ENCODE measurements at regions not wholly inside any gene's neighbourhood (a gene's known extent, or its start where the extent isn't known, plus 50 kb on each side); places are given as distances from the start of the nearest gene placed in this dataset.

DNA sequence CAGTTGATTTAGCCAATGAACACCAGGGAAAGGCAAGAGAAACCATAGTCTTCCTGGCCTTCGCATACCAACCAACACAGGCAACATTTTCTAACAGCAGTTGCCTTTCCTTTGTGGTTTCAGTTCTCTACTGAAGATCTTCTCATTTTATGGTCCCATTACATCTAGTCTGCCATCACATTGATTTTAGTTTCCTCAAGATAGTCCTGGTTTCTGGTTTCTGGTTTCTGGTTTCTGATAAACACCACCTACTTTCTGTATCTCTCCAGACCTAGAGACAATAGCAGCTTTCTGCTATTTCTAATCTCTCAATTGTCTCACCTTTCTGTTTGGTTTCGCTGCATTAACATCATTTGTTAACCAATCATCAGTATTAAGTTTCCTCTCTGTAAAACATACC lies 646.3 kb upstream of the SPANXN1 start:
- TF ChIP-seq, protein P1, sequence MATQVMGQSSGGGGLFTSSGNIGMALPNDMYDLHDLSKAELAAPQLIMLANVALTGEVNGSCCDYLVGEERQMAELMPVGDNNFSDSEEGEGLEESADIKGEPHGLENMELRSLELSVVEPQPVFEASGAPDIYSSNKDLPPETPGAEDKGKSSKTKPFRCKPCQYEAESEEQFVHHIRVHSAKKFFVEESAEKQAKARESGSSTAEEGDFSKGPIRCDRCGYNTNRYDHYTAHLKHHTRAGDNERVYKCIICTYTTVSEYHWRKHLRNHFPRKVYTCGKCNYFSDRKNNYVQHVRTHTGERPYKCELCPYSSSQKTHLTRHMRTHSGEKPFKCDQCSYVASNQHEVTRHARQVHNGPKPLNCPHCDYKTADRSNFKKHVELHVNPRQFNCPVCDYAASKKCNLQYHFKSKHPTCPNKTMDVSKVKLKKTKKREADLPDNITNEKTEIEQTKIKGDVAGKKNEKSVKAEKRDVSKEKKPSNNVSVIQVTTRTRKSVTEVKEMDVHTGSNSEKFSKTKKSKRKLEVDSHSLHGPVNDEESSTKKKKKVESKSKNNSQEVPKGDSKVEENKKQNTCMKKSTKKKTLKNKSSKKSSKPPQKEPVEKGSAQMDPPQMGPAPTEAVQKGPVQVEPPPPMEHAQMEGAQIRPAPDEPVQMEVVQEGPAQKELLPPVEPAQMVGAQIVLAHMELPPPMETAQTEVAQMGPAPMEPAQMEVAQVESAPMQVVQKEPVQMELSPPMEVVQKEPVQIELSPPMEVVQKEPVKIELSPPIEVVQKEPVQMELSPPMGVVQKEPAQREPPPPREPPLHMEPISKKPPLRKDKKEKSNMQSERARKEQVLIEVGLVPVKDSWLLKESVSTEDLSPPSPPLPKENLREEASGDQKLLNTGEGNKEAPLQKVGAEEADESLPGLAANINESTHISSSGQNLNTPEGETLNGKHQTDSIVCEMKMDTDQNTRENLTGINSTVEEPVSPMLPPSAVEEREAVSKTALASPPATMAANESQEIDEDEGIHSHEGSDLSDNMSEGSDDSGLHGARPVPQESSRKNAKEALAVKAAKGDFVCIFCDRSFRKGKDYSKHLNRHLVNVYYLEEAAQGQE (IDR thresholded peaks at IDR 0.05; ENCODE audit: low read depth, low read length), result no peak
- TF ChIP-seq, protein P2, sequence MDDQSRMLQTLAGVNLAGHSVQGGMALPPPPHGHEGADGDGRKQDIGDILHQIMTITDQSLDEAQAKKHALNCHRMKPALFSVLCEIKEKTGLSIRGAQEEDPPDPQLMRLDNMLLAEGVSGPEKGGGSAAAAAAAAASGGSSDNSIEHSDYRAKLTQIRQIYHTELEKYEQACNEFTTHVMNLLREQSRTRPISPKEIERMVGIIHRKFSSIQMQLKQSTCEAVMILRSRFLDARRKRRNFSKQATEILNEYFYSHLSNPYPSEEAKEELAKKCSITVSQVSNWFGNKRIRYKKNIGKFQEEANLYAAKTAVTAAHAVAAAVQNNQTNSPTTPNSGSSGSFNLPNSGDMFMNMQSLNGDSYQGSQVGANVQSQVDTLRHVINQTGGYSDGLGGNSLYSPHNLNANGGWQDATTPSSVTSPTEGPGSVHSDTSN (IDR thresholded peaks at IDR 0.05), result no peak

Data from SK-N-SH (cell line).